Frontal cortex (tissue), 3 donors: ENCODE measurements at regions not wholly inside any gene's neighbourhood (a gene's known extent, or its start where the extent isn't known, plus 50 kb on each side); places are given as distances from the start of the nearest gene placed in this dataset.

Experiments
- DNase-seq, 2 donors: peaks; one replicate each; pipeline ENCODE4 v3.0.0; 2012; ENCODE audit warnings: low spot score in 2 of 2
- FAIRE-seq: peaks from 2 replicates; lab custom pipeline; 2012; peaks lifted over from hg19 to GRCh38; lab: Jason Lieb, UNC
- donor health status: control.
- donor health status: control.
- donor health status: control.

DNA sequence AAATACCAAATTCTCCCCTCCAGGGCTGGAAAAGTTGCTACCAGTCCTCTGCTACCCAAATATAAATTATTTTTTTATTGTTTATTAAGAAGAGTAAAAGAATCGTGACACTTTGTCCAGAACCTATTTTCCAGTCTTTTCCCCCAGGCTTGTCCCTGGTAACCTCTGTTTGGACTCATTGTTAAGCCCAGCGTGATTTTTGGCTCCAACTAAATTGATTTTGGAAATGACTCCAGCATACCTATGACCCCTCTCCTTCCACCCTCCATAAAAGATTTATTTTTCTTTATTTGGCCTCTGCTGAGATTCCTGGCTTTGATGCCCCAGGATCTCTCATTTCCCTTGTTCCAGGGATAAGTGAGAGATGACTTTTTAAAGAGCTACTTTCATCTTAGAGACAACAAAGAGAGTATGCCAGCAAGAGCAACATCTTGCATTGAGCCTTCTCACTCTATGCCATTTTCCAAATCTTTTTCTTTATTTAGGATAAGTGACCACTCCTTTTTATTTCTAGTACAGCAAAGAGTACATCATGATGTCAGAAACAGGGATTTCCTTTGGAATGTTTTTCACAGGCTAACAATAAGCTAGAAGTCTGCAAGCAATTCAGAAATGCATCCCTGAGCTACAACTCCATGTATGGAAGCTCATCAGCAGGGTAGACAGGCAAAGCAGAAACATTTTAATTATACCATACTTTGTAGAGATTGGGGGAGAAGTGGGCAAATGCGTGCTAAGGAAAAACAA, 75.8 kb downstream of the DAD1 start:
- DNase-seq: no peak
- FAIRE-seq: no peak

- FAIRE-seq: no peak
- no peak for DNase-seq
These were observed 76.8 kb downstream of the DAD1 start for GRCh38 chr14:22512106-22512814.

- no peak for DNase-seq
These were observed 78.4 kb downstream of the DAD1 start for GRCh38 chr14:22510527-22511110.

GRCh38 chr14:22509751-22510300, 79.2 kb downstream of the DAD1 start:
- FAIRE-seq (no peak), DNase-seq (no peak)

More at GRCh38 chr14:22510527-22511110, 78.4 kb downstream of the DAD1 start:
- no peak for FAIRE-seq

DNA sequence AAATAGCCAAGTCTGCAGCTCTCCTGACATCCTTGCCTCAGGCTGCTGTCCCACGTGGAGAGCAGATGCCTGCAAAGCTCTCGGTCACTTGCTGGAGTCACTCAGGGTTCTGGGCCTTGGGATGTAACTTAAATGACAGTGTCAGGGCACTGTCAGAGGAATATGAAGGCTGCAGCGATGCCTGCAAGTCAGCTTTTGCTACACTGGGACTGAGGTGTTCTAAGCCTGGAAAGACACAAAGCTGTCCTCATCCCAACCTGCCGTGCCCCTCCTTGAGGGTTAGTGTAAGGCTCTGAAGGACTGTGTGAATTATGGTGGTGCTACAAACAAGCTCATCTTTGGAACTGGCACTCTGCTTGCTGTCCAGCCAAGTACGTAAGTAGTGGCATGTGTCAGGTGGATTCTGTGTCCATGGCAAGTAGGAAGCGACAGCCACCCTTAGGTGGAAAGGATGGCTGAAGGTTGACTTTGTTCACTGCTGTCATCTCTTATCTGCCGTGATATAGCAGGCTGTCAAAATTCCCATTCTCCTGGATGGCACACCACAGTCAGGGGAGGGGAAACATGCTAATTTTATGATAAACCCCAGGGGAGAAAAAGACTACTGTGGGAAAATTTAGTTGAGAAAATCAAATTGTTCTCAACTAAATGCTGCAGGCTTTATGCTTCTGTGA, 79.9 kb downstream of the DAD1 start:
- DNase-seq: no peak
- FAIRE-seq: no peak

GRCh38 chr14:22508662-22509035, 80.4 kb downstream of the DAD1 start:
- FAIRE-seq (no peak), DNase-seq (no peak)

GRCh38 chr14:22508150-22508457, 80.9 kb downstream of the DAD1 start:
- DNase-seq (no peak), FAIRE-seq (no peak)

DNA sequence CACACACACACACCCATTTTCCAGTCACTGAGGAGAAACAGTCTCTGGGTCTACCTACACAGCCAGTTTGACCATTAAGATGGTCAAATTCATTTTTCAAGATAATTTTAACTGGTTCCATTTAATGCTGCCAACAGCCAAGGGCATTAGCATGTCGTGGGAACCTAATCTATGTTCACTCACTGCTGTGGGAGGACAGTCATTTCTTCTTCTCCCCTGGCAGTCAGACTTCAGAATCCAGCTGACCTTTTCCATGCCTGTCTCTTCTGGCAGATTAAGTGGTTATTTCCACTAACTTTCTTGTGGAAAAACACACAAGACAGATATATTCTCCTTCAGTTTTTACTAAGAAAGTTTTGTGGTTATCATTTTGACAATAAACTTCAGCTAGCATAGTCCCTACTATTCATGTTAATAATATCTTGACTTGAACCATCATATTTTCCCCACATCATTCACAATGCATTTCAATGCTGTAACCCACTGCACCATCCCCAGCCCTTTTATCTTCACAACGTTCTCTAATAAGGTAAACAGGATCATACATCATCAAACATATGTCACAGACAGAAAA, 82.2 kb downstream of the DAD1 start:
- FAIRE-seq (no peak), DNase-seq (no peak)

GRCh38 chr14:22506378-22506710, 82.7 kb downstream of the DAD1 start:
- FAIRE-seq (no peak), DNase-seq (no peak)

DNA sequence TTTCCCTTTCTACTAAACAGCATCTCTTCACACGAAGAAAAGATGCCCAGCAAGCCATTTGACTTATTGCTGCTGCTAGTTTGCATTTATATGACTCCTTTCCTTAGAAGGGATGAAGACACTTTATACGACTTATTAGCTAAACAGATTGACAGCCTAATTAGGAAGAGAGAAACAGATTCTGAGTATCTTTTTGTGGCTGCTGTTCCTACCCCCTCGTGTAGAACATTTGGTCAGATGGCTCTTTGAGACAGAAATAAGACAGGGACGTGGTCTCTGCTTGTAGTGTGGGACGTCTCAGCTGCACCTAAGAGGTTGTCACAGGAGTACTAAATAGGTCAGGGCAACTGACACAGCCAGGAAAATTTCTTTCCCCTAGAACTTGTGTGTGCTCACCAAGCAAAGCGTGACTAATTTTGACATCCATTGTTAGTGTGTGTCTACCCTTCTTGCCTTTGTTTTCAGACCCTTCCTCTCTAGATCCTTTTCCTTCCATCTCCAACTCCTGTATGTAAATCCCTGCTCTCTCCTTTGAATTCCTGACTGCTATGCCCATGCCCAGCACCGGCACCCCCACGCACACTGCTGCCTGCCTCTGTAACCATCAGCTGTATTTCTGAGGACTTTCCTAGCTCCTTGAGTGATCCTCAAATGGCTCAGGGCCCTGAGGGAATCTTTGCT, 83.2 kb downstream of the DAD1 start:
- DNase-seq: no peak
- FAIRE-seq: no peak

GRCh38 chr14:22505309-22505696, 83.7 kb downstream of the DAD1 start:
- DNase-seq (no peak), FAIRE-seq (no peak)

GRCh38 chr14:22502551-22502950, 86.5 kb downstream of the DAD1 start:
- DNase-seq: no peak
- FAIRE-seq: no peak

DNA sequence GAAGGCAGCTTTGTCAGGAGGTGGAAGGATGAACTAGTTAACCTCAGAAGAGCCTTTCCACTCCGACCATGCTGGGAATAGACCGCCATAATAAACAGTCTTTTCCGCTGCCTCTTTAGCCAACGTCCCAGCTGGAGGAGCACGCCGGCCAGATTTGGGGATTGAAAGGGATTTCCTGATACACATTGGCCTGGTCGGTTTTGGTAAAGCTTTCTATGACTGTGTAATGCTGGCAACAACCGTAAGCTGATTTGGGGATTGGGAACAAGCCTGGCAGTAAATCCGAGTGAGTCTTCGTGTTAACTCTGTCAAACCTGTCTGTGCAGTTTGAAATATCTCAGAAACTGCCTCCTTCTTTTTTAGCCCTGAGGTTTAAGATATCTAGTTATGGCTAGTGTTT, 87.0 kb downstream of the DAD1 start:
- FAIRE-seq (no peak), DNase-seq (no peak)

DNA sequence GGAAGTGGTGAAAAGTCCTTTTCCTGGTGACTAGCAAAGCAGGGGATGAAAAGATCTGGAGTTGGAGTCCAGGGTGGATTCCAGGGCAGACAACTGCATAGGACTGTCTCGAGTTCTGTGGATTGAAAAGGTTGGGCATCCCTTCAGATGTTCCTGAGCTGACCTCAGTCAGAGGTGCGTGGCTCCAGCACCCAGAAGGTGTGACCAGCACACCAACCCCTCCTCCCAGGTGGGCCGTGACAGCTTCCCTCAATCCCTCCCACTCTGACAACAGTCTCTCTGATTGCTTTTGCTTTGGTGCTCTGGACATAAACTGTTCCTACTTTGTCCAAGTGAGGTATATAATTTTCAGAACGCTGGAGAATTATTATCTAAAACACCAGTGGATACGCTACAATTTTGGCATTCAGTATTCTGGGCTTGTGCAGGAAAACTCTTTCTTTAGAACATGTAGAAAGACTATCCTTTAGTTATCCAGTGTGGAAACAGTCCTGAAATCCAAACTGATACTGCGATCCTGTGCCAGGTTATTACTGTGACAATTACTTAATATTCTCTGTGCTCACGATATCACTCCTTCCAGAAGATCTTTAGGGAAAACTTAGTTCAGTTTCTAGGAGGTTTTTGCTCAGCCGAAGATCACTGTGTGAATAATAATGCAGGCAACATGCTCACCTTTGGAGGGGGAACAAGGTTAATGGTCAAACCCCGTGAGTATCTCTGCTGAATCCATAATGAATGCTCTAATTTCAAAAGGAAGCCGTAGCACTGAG, 87.9 kb downstream of the DAD1 start:
- FAIRE-seq (no peak), DNase-seq (no peak)

GRCh38 chr14:22500525-22500924, 88.5 kb downstream of the DAD1 start:
- no peak for FAIRE-seq

GRCh38 chr14:22497671-22498093, 91.3 kb downstream of the DAD1 start:
- FAIRE-seq: no peak
- no peak for DNase-seq

More at GRCh38 chr14:22500525-22500924, 88.5 kb downstream of the DAD1 start:
- DNase-seq: no peak

- FAIRE-seq (no peak), DNase-seq (no peak)
These were observed 91.9 kb downstream of the DAD1 start for GRCh38 chr14:22497144-22497423.

DNA sequence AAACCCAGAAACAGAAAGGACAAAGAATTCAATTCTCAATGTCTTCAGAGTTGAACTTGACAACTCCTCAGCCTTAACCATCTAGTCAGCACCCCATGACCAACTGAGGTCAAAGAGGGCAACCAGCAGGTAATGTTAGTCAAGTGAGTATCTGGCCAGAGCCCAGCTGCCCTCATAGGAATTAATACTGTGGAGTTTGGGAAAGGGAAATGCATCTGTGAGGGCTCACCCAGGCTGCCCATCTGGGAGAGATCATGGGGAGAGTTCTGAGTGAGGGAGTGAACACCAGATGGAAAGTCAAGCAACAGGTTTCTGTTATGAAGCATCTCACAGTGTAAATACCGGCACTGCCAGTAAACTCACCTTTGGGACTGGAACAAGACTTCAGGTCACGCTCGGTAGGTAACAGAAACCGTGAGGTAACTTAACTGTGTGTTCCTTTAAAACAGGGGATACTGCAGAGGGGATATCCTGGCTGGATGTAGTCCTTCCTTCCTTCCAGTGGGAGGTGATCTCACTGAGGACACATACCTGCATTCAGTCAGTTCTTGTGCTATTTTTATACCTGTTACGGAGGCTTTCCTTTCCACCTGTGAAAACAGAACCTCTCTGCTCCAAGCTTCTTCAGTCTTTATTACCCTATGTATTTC, 94.4 kb downstream of the DAD1 start:
- no peak for DNase-seq
- FAIRE-seq: no peak

- DNase-seq (no peak), FAIRE-seq (no peak)
These were observed 95.3 kb downstream of the DAD1 start for GRCh38 chr14:22493753-22494152.
